Activated CD8-positive, alpha-beta T cell treated with anti-CD3 and anti-CD28 coated beads, Interleukin-2, amount 10 ng/mL, durations not matched to agents 7 days and 5 days (primary cell): ENCODE measurements at regions not wholly inside any gene's neighbourhood (a gene's known extent, or its start where the extent isn't known, plus 50 kb on each side); places are given as distances from the start of the nearest gene placed in this dataset.

Experiments used
- ATAC-seq: fragments of 150-1000 bp; cut with Tn5 transposase; one replicate; pipeline ENCODE4 v1.10.0; 2021; ENCODE audit warnings: moderate library complexity
- CTCF ChIA-PET: fragments of 350-600 bp; sonication (Branson Sonifier 250); formaldehyde crosslinking; loops from one replicate; lab custom pipeline; 2021; ENCODE audit warnings: antibody characterized with exemption; lab: Charles Lee
- POLR2A ChIA-PET: fragments of 350-600 bp; sonication (Branson Sonifier 250); formaldehyde crosslinking; loops from one replicate; lab custom pipeline; 2021; ENCODE audit warnings: antibody characterized with exemption; lab: Charles Lee
- DNase-seq: peaks from one replicate; pipeline ENCODE4 v3.0.0-alpha.2; 2020
- H3K27ac Mint-ChIP-seq: one replicate; pipeline ENCODE4 v1.8.0; 2021; ENCODE audit warnings: mild to moderate bottlenecking, mixed read lengths
- H3K27me3 Mint-ChIP-seq: one replicate; pipeline ENCODE4 v1.8.0; 2021; ENCODE audit warnings: low read depth, mixed read lengths
- H3K36me3 Mint-ChIP-seq: one replicate; pipeline ENCODE4 v1.8.0; 2021; ENCODE audit warnings: low read depth, mixed read lengths
- H3K4me1 Mint-ChIP-seq: one replicate; pipeline ENCODE4 v1.8.0; 2021; ENCODE audit warnings: low read depth, mixed read lengths
- H3K4me3 Mint-ChIP-seq: one replicate; pipeline ENCODE4 v1.8.0; 2021; ENCODE audit warnings: mild to moderate bottlenecking, mixed read lengths
- H3K9me3 Mint-ChIP-seq: one replicate; pipeline ENCODE4 v1.8.0; 2022; ENCODE audit warnings: mixed read lengths; ENCODE audit not compliant: insufficient read depth

DNA sequence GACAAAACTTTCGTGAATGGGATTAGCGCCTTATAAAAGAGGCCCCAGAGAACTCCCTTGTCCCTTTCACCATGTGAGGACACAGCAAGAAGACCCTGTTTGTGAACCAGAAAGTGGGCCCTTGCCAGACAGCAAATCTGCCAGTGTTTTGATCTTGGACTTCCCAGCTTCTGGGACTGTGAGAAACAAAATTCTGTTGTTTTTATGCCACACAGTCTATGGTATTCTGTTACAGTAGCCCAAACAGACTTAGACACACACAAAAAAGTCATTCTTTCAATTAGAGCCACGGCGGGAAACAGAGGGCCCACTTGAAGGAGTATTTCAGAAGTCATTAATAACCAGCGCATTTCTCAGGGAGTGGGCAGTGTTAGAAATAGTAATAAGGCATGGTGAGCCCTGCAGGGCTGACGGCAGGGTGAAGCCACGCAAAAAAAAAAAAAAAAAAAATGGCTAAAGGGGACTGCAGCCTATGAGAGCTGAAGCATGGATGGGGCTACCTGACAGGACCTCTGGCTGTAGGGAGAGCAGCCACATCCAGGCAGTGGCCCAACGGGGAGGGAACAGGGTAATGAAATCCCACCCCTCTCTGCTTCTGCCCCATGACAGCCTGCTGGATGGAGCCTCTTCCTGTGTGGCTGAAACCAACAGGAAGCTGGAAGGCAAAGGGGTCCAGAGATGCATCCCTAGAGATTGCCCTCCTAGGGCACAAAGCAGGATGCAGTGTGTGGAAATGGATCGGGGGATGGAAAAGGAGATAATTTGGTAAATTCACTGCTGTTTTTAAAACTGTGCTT lies 189.3 kb downstream of the KCNS3 start:
- peaks cover under 1% of the 10 kb centered on the region for H3K27me3 Mint-ChIP-seq
- no peaks in the 10 kb centered on the region for H3K4me1 Mint-ChIP-seq
- H3K27ac Mint-ChIP-seq: no peak overlapping the region
- ChIA-PET CTCF (no interaction called here), POLR2A (no interaction called here)
- DNase-seq: no peak
- no peak overlapping the region for H3K4me3 Mint-ChIP-seq
- no peak for ATAC-seq
- H3K9me3 Mint-ChIP-seq: no peaks in the 10 kb centered on the region
- no peaks in the 10 kb centered on the region for H3K36me3 Mint-ChIP-seq

DNA sequence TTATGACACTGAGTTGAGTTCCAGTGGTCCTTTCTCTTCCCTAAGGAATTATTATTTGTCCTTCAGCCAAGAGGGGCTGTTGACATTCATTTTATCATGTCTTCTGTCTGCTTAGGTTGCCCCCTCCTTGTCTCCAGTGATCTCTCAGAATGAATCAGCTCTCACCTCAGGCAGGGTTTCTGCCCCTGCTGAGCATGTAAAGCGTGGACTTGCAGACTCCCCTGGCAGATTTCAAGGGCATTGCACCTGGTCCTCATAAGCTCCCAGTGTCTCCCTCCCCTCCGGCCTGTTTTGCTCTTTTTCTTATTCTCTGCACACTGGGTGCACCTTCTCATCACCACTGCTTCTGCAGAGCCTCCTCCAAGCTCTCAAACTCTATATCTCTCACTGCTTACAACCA lies 188.4 kb downstream of the KCNS3 start:
- H3K4me1 Mint-ChIP-seq: no peaks in the 10 kb centered on the region
- no peaks in the 10 kb centered on the region for H3K36me3 Mint-ChIP-seq
- CTCF ChIA-PET: no interaction called here
- no peak overlapping the region for H3K4me3 Mint-ChIP-seq
- ATAC-seq (no peak), DNase-seq (no peak)
- POLR2A ChIA-PET: no interaction called here
- no peak overlapping the region for H3K27ac Mint-ChIP-seq
- H3K27me3 Mint-ChIP-seq: no peaks in the 10 kb centered on the region
- no peaks in the 10 kb centered on the region for H3K9me3 Mint-ChIP-seq

DNA sequence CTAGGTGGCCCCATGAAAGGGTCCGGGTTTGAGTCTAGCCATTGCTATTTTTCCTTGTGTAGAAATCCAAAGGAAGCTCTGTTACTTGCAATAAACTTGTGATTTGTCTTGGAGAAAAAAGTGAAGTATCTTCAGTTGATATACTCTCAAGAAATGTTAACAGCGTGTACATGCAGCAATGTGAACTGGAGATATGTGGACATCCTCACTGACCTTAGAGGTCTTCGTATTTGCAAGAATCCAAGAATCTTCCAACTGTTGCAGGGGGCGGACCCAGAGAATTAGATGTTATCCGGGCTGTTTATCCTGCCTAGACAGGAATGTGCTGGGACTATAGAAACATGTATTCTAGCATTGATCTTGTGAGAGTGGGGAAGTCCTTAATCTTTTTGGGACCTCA lies 187.6 kb downstream of the KCNS3 start:
- H3K36me3 Mint-ChIP-seq: no peaks in the 10 kb centered on the region
- H3K9me3 Mint-ChIP-seq: no peaks in the 10 kb centered on the region
- H3K27ac Mint-ChIP-seq: no peak overlapping the region
- DNase-seq (no peak), ATAC-seq (no peak)
- ChIA-PET POLR2A (no interaction called here), CTCF (no interaction called here)
- H3K4me3 Mint-ChIP-seq: no peak overlapping the region
- no peaks in the 10 kb centered on the region for H3K27me3 Mint-ChIP-seq
- no peaks in the 10 kb centered on the region for H3K4me1 Mint-ChIP-seq

DNA sequence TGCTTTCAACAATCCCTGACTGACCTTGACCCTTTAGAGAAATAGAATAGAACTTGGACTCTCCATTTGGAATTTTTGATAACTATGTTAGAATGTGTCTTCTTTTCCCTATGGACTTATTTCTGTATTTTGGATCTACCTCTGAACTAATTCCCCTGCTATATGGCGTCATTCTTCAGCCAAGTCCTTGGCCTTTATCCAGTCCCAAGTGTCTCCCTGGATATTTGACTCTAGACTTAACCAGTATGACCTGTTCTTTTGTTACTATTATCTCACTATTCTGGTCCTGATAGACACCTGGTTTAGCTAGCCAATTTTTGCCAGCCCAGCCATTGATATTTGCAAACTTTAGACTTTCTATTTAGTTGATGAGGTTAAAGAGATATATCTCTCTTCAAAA lies 186.8 kb downstream of the KCNS3 start:
- DNase-seq: no peak
- CTCF ChIA-PET: no interaction called here

DNA sequence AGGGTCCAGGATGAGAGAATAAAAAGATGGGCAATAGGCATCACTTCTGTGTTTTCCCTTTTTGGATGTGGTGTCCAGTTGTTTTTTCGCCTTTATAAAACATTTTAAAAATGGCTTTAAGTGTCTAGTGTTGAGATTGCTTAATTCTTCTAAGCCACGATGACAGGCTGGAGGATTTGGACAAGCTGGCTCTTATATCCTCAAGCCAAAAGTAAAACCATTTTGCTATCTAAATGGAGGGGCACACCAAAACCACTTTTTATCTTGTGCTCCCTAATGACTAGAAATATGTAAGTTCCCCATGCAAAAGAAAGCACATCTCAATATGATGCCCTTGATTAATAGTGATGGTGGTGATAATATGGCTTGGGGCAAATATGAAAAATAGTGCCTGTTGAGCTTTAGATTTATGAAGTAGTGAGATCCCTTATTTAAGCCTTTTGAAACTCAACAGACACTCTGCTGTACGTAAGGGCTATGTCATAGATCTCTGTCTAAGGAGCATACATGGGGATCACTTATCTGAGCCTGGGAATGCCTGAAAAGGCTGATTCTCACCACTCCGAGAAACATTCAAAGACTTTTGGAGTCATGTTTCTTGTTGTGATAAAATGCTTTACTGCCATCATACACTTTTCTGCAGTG lies 185.5 kb downstream of the KCNS3 start:
- DNase-seq (no peak), ATAC-seq (no peak)
- CTCF ChIA-PET: no interaction called here
- H3K27ac Mint-ChIP-seq: no peak overlapping the region
- no peaks in the 10 kb centered on the region for H3K36me3 Mint-ChIP-seq
- H3K4me1 Mint-ChIP-seq: no peaks in the 10 kb centered on the region
- H3K27me3 Mint-ChIP-seq: no peaks in the 10 kb centered on the region
- POLR2A ChIA-PET: no interaction called here
- no peak overlapping the region for H3K4me3 Mint-ChIP-seq
- H3K9me3 Mint-ChIP-seq: no peaks in the 10 kb centered on the region

More for the DNA sequence above, 186.8 kb downstream of the KCNS3 start:
- Mint-ChIP-seq H3K9me3 (no peaks in the 10 kb centered on the region), H3K4me3 (no peak overlapping the region), H3K27me3 (no peaks in the 10 kb centered on the region), H3K36me3 (no peaks in the 10 kb centered on the region), H3K4me1 (no peaks in the 10 kb centered on the region), H3K27ac (no peak overlapping the region)
- POLR2A ChIA-PET: no interaction called here
- no peak for ATAC-seq

DNA sequence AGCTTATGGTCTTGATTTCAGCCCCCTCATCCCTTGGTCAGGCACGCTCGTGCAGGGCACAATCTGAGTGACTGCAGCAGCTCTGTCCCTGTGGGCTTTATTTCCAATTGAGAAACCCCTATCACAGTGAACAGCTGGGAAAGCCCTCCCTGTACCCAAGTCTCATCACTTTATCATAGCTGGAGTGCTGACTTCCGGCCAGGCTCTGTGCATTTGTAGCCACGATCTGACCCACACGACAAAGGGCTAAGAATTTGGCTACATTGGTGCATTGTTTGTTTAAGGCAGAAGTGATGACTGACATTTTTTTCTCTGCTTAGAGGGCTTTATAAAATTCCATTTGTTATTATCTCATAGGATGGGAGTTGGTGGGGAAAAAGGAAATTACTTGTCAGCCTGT lies 184.4 kb downstream of the KCNS3 start:
- Mint-ChIP-seq H3K4me3 (no peak overlapping the region), H3K27ac (no peak overlapping the region), H3K4me1 (no peaks in the 10 kb centered on the region), H3K36me3 (no peaks in the 10 kb centered on the region), H3K27me3 (no peaks in the 10 kb centered on the region), H3K9me3 (no peaks in the 10 kb centered on the region)
- DNase-seq: no peak
- POLR2A ChIA-PET: no interaction called here
- CTCF ChIA-PET: no interaction called here
- no peak for ATAC-seq

DNA sequence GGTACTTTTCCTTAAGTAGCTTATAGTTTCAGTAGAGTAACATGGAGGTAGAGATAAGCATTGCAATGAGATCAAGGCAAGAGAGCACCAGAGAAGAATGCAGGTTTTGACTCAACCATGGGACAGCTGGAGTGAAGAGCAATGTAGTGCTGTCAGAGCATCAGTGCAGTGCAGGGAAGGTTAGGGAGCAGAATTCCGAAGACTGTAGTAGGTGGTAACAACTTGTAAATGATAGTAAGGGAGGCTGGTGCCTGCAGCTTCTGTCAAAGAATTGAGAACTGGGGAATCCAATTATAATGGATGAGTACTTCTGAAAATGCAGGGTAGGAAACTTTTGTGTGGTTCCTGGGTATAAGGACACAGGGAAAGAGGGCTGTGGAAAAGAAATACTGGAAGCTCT lies 183.2 kb downstream of the KCNS3 start:
- ATAC-seq (no peak), DNase-seq (no peak)
- no peaks in the 10 kb centered on the region for H3K36me3 Mint-ChIP-seq
- no peaks in the 10 kb centered on the region for H3K4me1 Mint-ChIP-seq
- POLR2A ChIA-PET: no interaction called here
- CTCF ChIA-PET: no interaction called here
- no peaks in the 10 kb centered on the region for H3K27me3 Mint-ChIP-seq
- no peak overlapping the region for H3K27ac Mint-ChIP-seq
- H3K9me3 Mint-ChIP-seq: no peaks in the 10 kb centered on the region
- H3K4me3 Mint-ChIP-seq: no peak overlapping the region

DNA sequence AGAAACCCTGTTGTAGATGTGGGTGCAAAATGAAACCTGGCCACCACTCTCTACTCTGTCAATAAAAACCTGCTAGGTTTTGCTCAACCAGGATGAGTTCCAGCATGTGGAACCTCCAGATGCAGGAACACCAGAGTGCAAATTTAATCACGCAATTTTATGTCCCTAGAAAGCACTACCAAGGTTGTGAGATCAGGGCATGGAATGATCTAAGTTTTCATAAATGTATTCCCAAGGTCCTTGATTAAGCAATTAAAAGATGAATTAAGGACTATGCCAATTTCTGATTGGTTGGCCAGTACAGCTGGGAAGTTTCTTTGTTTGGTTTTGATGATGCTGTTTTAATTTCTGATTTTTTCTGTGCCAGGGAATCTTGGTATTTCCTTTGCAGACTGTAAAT lies 179.2 kb downstream of the KCNS3 start:
- POLR2A ChIA-PET: no interaction called here
- Mint-ChIP-seq H3K27ac (no peak overlapping the region), H3K27me3 (no peaks in the 10 kb centered on the region), H3K4me1 (no peaks in the 10 kb centered on the region), H3K36me3 (no peaks in the 10 kb centered on the region), H3K9me3 (no peaks in the 10 kb centered on the region), H3K4me3 (no peak overlapping the region)
- CTCF ChIA-PET: no interaction called here
- ATAC-seq (no peak), DNase-seq (no peak)

DNA sequence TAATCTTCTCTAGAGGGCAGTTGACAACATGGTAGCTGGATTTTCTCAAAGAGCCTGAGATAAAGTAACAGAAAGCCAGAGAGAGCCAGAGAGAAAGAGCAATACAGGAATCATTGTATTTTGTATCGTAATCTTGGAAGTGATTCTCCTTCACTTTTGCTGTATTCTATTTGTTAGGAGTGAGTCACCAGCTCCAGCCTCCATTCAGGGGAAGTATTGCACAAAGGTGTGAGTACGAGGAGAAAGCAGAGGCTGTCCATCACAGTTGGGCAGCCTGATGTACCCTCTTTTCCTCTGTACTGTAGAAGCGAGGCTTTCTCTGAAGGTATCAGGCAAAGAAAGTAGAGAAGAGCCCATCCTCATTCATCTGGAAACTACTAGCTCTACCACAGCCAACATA lies 176.8 kb downstream of the KCNS3 start:
- H3K4me3 Mint-ChIP-seq: no peak overlapping the region
- CTCF ChIA-PET: interaction anchor here (1.5 kb wide), 1 partner anchor 46 kb away, joined by 3 read pairs; no protein-coding TSS in a partner anchor
- POLR2A ChIA-PET: no interaction called here

DNA sequence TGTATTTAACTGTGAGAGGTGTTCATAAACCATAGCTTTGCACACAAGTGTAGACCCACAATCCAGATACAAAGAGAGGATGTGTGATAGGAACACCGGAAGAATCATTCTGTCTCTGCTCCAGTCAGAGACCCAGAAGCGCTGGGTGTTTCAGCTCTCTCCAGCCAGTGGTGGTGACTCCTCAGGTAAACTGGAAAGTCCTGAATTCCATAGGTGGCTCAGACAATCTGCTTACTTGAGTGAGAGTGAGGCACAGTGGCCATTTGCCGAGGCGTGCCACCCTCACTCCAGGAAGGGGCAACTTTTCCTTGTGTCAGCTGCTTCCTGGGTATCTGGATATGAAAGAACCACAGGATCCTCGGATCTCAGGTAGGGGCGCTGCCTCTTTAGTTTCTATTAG lies 171.5 kb downstream of the KCNS3 start:
- DNase-seq (no peak), ATAC-seq (no peak)
- H3K4me3 Mint-ChIP-seq: no peak overlapping the region
- H3K9me3 Mint-ChIP-seq: no peaks in the 10 kb centered on the region
- no peaks in the 10 kb centered on the region for H3K27me3 Mint-ChIP-seq
- H3K4me1 Mint-ChIP-seq: no peaks in the 10 kb centered on the region
- no peaks in the 10 kb centered on the region for H3K36me3 Mint-ChIP-seq
- ChIA-PET CTCF (no interaction called here), POLR2A (no interaction called here)
- H3K27ac Mint-ChIP-seq: no peak overlapping the region

More for the DNA sequence above, 176.8 kb downstream of the KCNS3 start:
- no peak for ATAC-seq
- no peaks in the 10 kb centered on the region for H3K36me3 Mint-ChIP-seq
- no peaks in the 10 kb centered on the region for H3K27me3 Mint-ChIP-seq
- no peak for DNase-seq
- H3K27ac Mint-ChIP-seq: no peak overlapping the region
- H3K4me1 Mint-ChIP-seq: no peaks in the 10 kb centered on the region
- no peaks in the 10 kb centered on the region for H3K9me3 Mint-ChIP-seq

DNA sequence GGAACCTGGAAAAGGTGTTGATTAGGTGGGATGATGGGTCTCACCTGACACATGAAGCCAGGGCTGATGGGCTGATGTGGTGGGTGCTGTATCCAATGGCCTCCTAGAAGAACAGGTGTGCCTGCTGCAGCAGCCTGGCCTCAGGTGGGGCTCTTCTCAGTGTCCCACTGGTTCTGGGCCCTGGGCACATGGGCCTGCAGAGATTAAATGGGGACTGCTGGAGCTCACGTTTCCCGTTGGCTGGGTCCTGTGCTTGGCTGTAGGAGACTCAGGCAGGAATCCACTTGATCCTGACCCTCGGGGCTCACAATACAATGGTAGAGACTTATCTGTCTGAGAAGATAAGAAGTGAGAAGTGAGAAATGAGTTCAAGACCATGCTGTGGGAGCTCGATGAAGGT lies 170.9 kb downstream of the KCNS3 start:
- ChIA-PET POLR2A (no interaction called here), CTCF (no interaction called here)
- no peaks in the 10 kb centered on the region for H3K36me3 Mint-ChIP-seq
- ATAC-seq (no peak), DNase-seq (no peak)
- no peak overlapping the region for H3K4me3 Mint-ChIP-seq
- H3K27ac Mint-ChIP-seq: no peak overlapping the region
- no peaks in the 10 kb centered on the region for H3K4me1 Mint-ChIP-seq
- no peaks in the 10 kb centered on the region for H3K27me3 Mint-ChIP-seq
- no peaks in the 10 kb centered on the region for H3K9me3 Mint-ChIP-seq

DNA sequence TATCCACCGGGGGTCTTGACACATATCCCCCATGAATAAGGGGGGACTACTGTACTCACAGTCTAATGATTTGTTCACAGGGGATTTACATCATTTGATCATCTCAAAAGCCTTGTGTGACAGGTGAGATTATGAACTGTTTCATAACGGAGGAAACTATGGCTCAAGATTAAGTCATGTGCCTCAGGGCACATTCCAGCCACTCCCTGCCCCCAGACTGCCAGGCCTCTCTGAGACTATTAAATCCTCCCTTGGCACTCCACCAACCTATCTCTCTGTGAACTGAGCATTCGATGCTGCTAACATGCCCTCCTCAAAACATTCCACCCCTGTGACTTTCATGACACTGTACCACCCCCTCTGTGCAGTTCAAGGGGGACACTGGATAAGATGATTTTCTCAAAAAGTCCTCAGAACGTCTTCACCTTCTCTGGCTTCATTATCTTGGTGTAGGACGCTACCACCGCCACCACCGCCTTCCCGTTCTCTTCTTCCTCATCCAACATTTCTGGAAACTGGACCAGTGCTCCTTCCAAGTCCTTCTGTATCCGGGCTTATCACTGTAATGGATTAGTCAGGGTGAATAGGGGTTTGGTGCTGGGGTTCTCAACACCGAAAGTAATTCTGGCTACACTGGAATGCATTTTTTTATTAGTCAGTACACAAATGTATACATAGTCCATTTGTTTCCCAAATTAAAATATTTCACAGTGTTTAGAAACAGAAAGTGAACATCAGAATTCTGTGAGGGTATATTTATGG lies 169.6 kb downstream of the KCNS3 start:
- Mint-ChIP-seq H3K4me3 (no peak overlapping the region), H3K36me3 (no peaks in the 10 kb centered on the region), H3K4me1 (no peaks in the 10 kb centered on the region), H3K27ac (no peak overlapping the region), H3K27me3 (no peaks in the 10 kb centered on the region), H3K9me3 (no peaks in the 10 kb centered on the region)
- ChIA-PET CTCF (no interaction called here), POLR2A (no interaction called here)
- no peak for ATAC-seq
- no peak for DNase-seq
